Brain microvascular endothelial cell (primary cell): ENCODE measurements at regions not wholly inside any gene's neighbourhood (a gene's known extent, or its start where the extent isn't known, plus 50 kb on each side); places are given as distances from the start of the nearest gene placed in this dataset.

Experiments used
- DNase-seq: peaks from one replicate; pipeline ENCODE4 v3.0.0-alpha.2; 2020
- H3K27ac ChIP-seq: fragments of 250-450 bp; sonication (Bioruptor Pico); 2 replicates; pipeline ENCODE4 v1.5.1; 2020; ENCODE audit warnings: mild to moderate bottlenecking, moderate library complexity
- H3K27me3 ChIP-seq: fragments of 250-450 bp; sonication (Bioruptor Pico); replicated peaks from 2 replicates; pipeline ENCODE4 v1.5.1; 2020; ENCODE audit warnings: mild to moderate bottlenecking
- H3K36me3 ChIP-seq: fragments of 250-450 bp; sonication (Bioruptor Pico); replicated peaks from 2 replicates; pipeline ENCODE4 v1.5.1; 2020; ENCODE audit warnings: mild to moderate bottlenecking
- H3K4me3 ChIP-seq: 2 replicates; pipeline ENCODE4 v1.5.1; 2011; ENCODE audit warnings: low read depth, mild to moderate bottlenecking, control low read depth, low read length, moderate library complexity
- in situ Hi-C: cut with HindIII; loops from 2 replicates; pipeline ENCODE4 v1.10.0; 2017; ENCODE audit warnings: low sequenced_read_pairs, low pct_ligation_motif_present
- TF ChIP-seq, protein P1 (sequence below): IDR thresholded peaks from 2 replicates; pipeline ENCODE4 v1.5.1; 2011; ENCODE audit warnings: low read depth, mild to moderate bottlenecking, moderate library complexity, low read length, control low read depth, inconsistent platforms; ENCODE audit errors: missing control alignments

DNA sequence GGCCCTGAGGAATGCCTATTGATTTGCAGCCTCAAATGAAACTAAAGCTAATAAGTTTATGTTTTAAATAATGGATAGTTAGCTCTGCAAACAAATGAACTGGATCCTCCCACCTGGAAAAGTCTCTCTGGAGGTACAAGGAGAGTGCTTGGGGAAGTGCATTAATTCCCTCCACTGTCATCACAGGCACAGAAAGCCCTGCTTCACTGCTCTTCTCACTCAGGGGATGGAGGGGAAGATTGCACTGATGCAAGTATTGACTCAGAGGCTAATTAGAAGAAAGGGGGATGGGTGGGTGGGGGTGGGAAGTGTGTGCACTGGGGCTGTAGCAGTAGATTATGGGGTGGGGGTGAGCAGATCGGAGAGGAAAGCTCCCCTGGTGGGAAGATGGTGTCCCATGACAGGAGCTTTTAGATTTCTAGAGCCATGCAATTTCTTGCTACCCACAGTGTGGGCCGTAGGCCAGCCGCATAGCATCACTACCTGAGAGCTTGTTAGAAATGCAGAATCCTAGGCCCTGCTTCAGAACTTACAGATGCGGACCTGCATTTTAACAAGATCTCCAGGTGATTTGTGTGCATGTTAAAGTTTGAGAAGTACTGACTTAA lies 163.9 kb downstream of the HIPK3 start:
- TF ChIP-seq, protein P1, sequence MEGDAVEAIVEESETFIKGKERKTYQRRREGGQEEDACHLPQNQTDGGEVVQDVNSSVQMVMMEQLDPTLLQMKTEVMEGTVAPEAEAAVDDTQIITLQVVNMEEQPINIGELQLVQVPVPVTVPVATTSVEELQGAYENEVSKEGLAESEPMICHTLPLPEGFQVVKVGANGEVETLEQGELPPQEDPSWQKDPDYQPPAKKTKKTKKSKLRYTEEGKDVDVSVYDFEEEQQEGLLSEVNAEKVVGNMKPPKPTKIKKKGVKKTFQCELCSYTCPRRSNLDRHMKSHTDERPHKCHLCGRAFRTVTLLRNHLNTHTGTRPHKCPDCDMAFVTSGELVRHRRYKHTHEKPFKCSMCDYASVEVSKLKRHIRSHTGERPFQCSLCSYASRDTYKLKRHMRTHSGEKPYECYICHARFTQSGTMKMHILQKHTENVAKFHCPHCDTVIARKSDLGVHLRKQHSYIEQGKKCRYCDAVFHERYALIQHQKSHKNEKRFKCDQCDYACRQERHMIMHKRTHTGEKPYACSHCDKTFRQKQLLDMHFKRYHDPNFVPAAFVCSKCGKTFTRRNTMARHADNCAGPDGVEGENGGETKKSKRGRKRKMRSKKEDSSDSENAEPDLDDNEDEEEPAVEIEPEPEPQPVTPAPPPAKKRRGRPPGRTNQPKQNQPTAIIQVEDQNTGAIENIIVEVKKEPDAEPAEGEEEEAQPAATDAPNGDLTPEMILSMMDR, result no peak
- Histone ChIP-seq H3K27ac (no peak overlapping the region), H3K27me3 (no peaks in the 10 kb centered on the region), H3K4me3 (no peak overlapping the region), H3K36me3 (no peaks in the 10 kb centered on the region)
- DNase-seq, result no peak
- in situ Hi-C loops, result no loop called here

DNA sequence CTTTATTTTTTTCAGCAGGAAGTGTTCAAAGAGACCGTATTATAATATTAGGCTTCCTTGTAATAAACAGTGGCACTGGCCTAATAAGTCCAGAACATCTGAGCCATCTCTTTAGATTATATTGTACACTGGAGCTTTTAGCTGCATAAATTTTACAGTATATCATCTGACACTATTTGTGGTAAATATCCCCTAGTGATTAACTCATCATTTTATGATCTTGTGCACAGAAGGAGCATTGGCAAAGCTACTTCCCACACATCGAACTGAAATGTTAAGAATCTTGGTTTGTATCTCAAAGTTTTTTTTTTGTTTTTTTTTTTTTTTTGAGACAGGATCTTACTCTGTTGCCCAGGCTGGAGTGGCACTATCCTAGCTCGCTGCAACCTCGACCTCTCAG lies 162.7 kb downstream of the HIPK3 start:
- in situ Hi-C loops, result no loop called here
- no peak for DNase-seq

DNA sequence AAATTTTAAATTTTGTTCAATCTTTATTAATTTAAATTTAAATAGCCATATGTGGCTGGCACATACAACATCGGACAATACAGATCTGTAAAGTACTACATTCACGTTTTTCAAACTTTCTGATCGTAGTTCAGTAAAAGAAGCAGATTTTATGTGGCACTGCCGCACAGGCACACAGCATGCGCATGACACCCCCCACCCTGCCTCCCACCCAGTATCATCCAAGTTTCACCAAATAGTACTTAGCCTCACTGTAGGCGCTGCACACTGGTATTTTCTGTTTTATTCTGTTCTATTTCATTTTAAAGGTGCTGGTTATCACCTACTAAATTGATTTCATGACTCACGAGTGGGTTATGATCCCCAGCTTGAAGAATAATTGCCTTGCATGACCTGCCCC lies 159.9 kb downstream of the HIPK3 start:
- H3K27me3 ChIP-seq, result no peaks in the 10 kb centered on the region

More for the DNA sequence above, 162.7 kb downstream of the HIPK3 start:
- H3K4me3 ChIP-seq, result no peak overlapping the region
- no peak overlapping the region for H3K27ac ChIP-seq
- no peaks in the 10 kb centered on the region for H3K36me3 ChIP-seq
- TF ChIP-seq, protein P1, result no peak
- no peaks in the 10 kb centered on the region for H3K27me3 ChIP-seq

DNA sequence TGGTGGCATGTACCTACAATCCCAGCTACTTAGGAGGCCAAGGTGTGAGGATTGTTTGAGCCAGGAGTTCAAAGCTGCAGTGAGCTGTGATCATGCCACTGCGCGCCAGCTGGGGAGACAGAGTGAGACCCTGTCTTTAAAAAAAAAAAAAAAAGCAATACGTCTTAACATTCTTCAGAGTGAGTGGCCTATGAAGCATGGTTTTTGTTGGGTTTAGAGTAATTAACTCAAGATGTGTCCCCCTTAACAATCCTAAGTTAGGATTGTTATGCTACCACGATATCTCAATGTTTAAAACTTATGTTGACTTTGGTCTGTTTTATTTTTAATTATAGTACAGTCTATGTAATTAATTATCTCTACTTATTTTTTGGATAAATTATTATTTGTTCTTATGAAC lies 156.1 kb downstream of the HIPK3 start:
- TF ChIP-seq, protein P1, result no peak
- no peaks in the 10 kb centered on the region for H3K36me3 ChIP-seq
- in situ Hi-C loops, result no loop called here

More for the DNA sequence above, 159.9 kb downstream of the HIPK3 start:
- no peak for DNase-seq
- no peaks in the 10 kb centered on the region for H3K36me3 ChIP-seq
- TF ChIP-seq, protein P1, result no peak
- H3K27ac ChIP-seq, result no peak overlapping the region
- H3K4me3 ChIP-seq, result no peak overlapping the region
- in situ Hi-C loops, result no loop called here

DNA sequence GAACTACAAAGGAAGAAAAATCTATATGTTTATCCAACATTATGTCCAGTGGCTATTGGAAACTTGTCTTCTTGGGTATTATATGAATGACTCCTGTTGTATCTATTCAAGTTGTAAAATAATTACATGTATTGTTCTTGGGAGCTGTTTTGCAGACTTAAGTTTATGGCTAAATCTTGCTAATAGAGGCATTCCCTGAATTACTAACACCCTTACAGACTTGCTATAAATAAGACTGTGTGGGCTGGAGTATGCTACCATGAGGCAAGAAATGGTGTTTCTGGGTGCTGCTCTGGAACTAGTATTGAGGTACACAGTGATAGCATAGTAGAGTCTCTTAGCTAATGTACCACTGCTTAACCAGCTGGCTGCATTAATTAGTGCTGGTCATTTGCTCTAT lies 155.1 kb downstream of the HIPK3 start:
- in situ Hi-C loops, result no loop called here

More for the DNA sequence above, 156.1 kb downstream of the HIPK3 start:
- H3K4me3 ChIP-seq, result no peak overlapping the region
- no peak overlapping the region for H3K27ac ChIP-seq
- DNase-seq, result no peak
- H3K27me3 ChIP-seq, result no peaks in the 10 kb centered on the region

DNA sequence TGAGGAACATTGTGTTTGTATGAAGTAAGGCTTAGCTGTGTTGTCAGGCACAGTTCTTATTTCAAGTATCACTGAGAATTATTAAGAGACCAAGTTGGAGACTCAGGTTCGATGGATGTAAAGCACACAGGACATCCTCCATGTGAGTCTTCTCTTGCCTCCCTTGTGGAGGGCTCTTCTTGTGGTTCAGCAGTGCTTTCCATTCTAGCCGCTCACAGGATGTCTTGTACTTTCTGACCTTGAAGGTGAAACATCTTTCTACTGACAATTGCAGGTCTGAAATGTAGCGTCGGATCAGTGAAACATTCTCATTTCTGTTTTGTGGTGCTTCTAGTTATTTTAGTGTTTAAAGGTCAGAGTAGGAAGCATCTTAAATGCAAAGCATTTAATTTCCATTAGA lies 154.6 kb downstream of the HIPK3 start:
- TF ChIP-seq, protein P1, result no peak
- H3K27me3 ChIP-seq, result no peaks in the 10 kb centered on the region
- in situ Hi-C loops, result no loop called here
- DNase-seq, result no peak
- H3K36me3 ChIP-seq, result no peaks in the 10 kb centered on the region
- no peak overlapping the region for H3K4me3 ChIP-seq
- H3K27ac ChIP-seq, result no peak overlapping the region

More for the DNA sequence above, 155.1 kb downstream of the HIPK3 start:
- no peak for DNase-seq
- Histone ChIP-seq H3K27me3 (no peaks in the 10 kb centered on the region), H3K4me3 (no peak overlapping the region), H3K27ac (no peak overlapping the region), H3K36me3 (no peaks in the 10 kb centered on the region)
- TF ChIP-seq, protein P1, result no peak
